Eye (tissue), 1 donor: ENCODE measurements at regions not wholly inside any gene's neighbourhood (a gene's known extent, or its start where the extent isn't known, plus 50 kb on each side); places are given as distances from the start of the nearest gene placed in this dataset.
"Not testable (repeated sequence)": the region's sequence is repeated elsewhere in the genome, so short reads cannot be mapped to it uniquely, and the experiment has no call there.

Experiments
- DNase-seq: peaks from one replicate; pipeline ENCODE4 v3.0.0-alpha.2; 2015

DNA sequence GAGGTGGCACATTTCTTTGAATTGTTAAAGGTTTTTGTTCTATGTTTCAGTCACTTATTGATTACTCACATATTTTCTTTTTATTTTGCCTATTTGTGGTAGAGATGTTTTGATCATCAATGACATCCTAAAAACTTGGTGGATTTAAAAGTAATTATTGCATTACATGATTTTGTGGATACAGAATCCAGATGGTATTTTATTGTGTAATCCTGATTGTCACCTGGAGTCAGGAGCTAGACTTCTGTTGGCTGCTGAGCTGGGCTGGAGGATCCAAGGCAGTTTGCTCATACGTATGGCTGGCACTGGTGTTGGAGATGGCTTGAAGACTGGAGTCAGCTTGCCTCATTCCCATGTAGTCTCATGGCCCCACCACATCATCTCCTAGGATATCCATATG lies 1009.6 kb upstream of the PCDH7 start:
- DNase-seq: no peak

DNA sequence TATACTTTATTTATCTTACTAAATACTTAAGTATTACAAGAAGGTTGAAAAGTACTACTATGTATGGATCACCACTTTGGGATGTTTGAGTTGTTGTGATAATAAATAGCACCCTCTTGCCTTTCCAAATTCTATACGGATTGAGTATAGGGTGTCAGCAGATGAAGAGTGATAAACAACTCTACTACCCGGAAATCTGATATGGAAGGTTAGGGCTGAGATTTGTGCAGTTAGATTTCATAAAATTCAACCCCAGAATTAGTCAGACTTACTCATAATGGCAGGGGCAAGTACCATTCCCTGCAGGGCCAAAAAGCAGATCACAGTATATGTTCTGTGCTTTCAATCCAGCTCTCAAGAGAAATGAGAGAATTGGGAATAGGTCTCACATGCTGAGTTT lies 1008.9 kb upstream of the PCDH7 start:
- no peak for DNase-seq

DNA sequence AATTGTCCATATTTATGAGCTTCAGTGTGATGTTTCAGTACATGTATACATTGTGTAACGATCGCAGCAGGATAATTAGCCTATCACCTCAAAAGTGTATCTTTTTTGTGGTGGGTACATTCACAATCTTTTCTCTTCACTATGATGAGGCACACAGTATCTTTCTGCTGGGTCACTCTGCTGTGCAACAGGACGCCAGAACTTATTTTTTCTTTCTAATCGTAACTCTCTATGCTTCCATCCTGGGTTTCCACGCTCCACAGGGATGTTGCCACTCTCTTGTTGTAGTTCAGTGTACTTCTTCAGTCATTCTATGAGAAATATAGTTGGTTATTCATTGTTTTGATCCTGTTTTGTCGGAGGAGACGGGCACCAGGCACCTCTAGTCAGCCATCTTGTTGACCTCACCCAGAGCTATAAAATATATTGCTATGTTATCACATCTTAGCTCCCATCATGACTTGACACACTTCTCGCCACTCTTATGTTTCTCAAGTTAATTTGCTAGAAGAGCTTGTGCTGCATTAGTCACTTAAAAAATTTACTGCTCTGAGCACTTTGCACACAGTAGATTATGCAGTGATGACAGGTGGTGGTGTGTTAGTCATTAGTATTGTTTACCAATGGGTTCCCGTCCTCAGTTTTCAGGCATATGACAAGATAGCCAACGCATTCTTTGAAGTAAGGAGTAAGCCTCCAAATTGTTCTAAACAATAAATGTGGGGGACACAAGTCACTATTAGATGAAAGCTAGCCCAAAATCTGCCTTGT lies 1002.7 kb upstream of the PCDH7 start:
- DNase-seq: peak; percentile 21

DNA sequence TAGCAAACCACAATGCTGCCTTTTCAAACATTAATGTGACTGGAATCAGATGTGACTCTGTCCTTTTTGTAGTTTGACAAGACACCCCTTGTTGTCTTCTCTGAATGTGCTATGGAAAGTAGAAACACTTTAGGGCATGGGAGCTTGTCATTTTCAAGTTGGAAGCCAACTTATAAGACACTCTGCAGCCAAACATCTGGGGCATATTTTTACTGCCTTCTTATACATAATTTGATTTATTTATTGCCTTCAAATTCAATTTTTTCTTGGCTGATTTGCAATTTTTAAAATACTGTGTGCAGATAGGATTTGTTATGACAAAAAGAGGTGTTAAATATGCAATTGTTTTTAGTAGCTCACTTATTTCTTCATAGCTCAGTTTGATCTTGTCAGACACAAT lies 1002.0 kb upstream of the PCDH7 start:
- DNase-seq: peak; percentile 45

DNA sequence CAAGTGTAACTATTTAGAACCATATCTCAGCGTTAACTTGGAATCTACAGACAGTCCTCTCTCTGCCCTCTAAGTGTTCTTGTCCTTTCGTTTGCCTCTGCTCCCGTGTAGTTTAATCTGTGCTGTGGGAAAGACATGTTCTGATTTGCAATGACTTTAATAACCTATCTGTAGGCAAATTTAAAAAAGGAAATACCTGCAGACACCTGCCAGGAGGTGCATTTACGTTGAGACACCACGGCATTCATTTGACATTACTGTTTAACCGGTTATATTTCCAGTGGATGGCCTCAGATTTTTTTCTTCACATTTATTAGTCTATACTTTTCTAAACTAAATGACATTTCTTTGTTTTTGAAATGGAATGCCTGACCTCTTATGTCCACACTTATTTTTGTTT lies 997.9 kb upstream of the PCDH7 start:
- DNase-seq: no peak

DNA sequence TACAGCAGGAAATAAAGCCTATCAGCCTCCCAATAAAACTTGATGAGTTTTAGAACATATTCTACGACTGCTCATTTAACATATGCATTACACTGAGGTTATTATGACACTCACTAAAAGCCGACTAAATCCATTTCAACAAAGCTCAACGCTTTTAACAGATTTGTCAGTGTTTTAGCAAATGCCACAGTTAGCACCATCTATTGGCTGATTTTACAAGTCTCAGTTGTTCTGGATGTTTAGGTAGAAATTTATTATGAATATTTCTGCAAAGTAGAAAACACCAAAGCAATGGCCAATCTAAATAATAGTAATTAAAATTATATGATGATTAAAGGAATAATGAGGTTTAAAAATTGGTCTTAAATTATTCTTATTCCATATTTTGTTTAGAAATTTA lies 993.2 kb upstream of the PCDH7 start:
- DNase-seq: no peak

DNA sequence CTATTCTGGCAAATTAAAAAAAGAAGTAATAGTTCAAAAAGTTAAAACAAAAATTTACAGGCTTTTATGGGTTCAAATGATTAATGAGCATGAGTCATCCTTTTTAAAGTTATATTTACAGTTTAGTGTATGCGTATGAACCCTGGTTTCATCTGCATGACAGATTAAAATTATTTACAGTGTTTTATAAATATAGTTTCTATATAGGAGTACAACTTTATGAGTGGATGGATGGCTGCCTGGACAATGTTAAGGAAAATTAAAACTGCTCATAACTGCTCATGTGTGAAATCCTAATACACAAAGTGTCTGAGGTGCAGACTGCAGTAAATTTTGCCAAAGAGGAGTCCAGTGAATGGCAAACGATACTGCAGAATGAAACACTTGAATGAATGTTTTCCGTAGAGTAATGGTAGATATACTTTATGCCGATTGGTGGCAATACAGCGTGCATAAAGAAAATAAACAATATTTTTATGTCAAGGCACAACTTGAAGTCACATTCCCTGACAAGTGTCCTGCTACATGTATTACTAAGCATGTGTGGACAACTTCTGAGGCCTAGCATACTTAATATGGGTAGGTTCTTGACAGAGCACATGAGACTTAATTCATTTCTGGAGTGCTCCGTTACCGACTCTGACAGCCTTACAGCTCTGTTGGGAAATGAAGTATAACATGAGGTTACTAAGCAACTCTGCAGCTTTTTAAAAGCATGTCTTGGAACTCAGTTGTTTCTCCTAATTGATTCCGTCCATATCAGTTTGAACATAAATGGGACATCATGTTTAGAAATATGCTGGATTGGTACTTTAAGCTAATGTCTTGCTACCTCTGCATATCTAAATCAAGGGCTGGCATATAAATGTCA lies 985.6 kb upstream of the PCDH7 start:
- peak; percentile 47 for DNase-seq

DNA sequence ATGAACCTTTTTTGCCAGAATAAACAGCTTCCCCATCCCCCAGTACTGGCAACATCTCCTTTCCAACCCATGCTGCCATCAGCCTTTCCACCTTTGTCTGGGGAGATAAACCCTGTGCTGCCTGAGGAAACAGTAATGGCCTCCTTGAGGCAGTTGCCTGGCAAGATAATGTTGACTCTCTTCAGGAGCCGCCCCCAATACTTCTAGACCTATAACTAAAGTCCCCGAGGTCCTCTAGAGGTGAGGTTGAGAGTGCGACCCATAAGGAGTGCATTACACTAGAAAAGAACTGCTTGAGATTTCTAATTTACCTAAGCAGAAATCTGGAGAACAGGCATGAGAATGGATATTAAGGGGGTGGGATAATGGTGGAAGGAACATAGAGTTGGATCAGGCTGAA lies 963.2 kb upstream of the PCDH7 start:
- DNase-seq: no peak

DNA sequence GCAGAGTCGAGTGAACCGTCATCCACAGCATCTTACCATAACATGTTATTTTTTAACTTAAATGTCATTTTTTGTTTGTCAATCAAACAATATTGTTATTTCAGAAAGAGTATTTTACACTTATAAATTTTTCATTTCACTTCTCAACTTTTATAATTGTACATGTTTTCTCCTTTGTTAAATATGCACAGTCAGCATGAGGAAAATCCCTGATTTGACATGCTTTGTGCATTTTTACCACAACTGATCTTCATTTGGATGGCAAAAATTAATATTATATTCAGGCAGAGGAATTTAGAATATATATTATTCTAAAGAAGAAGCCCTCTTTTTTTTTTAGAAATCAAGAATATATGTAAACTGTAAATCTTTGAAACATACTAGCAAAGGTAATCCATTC lies 958.0 kb upstream of the PCDH7 start:
- no peak for DNase-seq

DNA sequence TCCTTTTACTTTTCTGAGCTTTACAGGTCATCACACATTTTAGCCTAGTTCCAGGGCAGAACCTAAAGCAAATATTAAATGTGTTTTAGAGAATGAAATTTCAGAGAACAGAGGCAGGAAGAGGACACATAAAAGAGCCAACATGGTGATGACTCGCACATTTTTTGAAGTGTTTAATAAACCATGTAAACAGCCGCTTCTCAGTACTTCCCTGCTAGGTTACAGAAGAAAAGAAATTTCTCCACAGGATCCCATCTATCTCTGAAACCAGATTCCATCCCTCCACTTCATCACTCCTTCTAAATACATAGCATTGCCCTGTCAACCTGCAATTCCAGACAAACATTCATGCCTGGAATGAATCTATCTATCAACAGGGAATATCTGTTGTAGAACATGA lies 949.5 kb upstream of the PCDH7 start:
- no peak for DNase-seq

DNA sequence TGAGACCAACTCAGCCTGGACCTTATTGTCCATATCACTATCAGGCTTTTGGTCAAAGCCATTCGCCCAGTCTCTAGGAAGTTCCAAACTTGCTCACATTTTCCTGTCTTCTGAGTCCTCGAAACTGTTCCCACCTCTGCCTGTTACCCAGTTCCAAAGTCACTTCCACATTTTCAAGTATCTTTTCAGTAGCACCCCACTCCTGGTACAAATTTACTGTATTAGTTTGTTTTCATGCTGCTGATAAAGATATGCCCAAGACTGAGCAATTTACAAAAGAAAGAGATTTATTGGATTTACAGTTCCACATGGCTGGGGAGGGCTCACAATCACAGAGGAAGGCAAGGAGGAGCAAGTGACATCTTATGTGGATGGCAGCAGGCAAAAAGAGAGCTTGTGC lies 932.0 kb upstream of the PCDH7 start:
- DNase-seq: not testable (repeated sequence)

DNA sequence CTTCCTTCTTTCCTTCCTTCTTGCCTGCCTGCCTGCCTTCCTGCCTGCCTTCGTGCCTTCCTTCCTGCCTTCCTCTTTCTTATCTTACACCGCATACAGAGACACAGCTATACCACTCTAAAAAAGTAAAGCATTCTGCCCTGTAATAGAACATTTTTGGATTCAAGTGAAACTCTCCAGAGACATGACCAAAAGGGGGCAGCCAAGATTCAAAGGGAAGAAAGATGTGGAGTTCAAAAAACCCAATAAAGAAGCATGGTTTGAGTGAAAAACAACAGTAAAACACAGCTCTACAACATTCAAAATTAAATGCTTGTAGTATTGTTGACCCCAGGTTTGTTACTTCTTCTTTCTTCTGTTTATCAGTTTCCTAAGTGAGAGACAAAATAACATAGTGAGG lies 914.9 kb upstream of the PCDH7 start:
- no peak for DNase-seq

DNA sequence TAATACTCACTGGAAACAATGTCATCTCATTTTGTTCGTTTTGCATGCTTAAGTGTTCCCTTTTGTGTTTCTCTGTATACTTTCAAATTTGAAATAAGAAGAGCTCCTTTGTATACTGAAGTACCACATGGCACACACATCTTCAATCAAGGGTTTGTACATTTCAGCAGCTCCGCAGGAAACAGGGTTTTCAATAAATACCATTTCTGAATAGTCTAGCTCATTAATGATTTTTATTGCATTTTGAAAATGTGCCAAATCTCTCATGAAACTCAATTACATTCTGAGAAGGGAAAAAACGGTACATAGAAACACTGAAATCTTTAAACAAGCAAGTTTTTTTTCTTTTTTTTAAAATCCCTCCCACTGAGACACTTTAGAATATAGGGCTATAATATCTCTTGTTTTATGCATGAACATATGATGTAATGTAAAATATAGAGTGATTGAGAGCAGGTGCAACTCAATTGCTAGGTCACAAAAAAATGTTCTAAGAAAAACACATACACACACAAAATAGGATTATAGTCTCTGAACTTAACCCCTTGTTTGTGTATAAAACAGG lies 914.2 kb upstream of the PCDH7 start:
- no peak for DNase-seq

DNA sequence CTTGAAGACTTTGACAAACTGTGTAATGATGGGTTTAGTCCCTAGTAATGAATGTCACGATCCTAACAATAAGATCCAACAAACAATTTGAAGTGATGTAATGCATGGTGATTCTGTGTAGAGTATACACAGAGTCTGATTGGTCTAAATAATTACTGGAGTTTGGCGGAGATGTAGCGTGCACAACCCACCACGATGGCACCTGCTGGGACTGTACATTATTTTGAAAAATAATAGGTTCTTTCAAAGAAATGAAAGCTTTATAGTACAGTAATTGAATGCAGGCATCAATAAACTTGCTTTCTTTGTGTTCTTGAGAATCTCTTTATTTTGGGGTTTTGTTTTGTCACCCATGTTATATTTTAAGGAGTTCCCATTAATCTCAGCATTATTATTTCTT lies 902.2 kb upstream of the PCDH7 start:
- DNase-seq: no peak

DNA sequence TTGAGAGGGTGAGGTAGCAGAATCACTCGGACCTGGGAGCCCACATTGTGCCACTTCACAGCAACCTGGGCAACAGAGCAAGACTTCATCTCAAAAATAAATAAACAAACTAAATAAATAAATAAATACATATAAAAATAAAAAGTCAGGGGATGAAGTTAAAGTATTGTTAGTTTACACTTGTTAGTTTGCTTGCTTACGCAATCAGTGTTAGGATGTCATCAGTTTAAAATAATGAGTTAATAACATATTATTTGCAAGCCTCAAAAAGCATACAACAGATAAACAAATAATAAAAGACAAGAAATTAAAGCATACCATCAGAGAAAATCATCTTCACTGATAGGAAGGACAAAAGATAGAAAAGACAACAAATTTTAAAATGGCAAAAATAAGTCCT lies 891.1 kb upstream of the PCDH7 start:
- no peak for DNase-seq

DNA sequence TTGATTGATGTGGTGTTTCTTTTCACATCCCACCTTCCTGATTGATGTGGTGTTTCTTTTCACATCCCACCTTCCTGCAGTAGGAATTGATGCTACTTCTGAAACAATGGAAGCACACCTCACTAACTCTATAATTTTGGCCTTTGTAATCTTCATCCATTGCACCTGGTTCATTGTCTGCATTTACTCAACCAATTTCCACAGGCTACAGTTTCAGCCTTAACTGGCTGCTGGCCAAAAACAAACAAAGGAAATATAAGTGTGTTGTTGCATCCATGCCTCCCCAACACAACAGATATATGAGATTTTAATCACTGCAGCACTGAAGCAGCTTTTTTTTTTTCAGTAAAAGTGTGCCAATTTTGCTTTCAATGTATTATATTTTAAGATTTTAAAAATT lies 867.6 kb upstream of the PCDH7 start:
- no peak for DNase-seq

DNA sequence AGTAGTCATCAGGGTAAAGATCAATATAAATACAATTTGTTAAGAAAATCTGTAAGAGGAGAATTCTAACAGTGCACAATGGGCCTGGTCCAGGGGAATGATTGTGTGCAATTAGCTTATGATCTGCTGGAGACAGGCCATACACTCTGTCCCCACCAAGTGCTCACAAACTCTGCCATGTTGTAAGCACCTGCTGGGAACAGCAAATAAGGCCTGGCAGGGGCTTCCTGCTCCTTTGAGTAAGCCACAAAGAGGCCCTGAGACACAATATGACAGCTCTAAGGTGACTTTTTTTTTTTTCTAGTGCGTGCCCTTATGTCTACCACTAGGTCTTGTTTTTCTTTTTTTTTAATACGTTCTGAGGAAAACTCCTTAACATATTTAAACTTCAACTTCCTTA lies 866.3 kb upstream of the PCDH7 start:
- no peak for DNase-seq

DNA sequence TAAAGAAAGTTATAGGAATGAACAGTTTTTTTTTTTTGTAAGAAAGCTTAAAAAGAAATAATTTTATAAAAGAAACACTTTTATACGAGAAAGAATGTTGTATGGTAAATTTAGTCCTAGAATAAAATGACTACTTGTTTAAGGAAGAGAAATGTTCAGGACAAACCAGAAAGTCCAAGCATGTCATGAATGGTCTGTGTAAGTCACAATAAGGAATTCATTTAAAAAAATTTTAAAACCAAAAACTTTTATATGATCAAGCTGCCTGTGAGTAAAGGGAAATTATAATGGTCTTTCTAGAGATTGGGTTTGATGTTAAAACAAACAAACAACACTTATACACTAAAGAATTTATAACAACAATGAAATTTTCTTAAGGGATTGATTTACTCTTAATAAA lies 858.9 kb upstream of the PCDH7 start:
- peak; percentile 5 for DNase-seq

DNA sequence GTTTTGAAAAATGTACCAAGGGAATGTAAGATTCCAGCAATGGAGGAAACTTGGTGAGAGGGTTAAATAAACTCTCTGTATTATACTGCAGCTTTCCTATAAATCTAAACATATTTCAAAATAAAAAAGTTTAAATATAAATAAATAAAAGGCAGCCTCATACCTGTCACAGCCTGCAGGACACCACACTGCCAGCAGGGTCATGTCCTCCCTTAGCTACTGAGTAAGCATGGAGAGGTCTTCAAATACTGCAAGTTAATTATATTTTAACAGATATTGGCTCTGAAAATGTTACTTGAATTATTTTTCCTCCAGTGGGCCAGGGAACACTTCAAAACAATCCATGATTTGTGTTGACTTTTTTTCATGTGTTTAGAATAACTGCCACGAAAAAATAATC lies 852.8 kb upstream of the PCDH7 start:
- DNase-seq: no peak

DNA sequence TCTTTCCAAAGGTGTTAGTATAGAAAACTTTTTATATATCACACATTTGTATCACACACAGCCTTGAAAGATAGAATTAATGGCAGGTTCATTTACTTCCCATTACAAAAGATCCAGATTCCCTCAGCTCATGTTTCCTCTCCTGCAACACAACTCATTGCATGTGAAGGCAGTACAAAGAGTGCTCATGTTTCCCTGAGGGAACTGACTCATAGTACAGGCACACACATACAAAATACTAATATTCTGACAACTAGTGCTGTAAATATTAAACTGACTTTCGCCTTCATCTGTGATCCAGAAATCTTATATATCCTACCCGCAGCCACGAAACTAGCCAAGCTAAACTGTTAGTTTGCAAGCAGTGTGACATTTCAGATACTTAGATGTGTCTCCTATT lies 819.8 kb upstream of the PCDH7 start:
- DNase-seq: no peak

DNA sequence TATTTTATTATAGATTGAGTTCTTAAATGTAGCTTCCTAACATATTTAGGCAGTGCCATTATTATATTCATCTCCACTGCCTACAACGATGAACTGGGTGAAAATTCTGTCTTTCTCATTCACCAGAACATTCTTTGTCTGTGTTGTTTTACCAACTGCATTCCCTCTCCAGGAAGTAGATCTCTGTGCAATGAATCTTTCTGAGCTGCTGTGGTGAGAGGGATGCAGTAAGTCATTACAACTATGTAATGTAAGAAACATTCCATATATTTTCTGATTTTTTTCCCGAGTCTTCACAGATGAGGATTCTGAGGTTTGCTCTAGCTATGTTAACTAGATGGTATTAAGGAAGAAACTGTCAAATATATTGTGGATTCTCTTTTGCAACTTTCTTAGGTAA lies 811.9 kb upstream of the PCDH7 start:
- DNase-seq: no peak

DNA sequence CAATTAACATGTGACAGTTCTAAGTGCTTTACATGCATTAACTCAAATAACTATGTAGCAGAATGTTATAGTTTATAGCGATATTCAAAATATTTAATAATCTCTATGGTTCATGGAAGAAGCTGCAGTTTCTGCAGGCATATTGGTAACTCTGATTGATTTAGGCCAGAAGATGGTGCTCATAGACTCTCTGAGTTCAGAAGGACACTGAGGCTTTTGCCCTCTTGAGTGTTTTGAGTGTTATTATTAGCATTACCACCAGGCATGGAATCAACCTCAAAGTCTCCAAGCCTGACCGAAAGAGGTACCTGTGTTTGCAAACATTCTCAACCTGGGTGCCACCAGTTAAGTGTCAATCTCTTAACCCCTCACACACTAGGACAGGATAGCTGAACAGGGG lies 792.3 kb upstream of the PCDH7 start:
- no peak for DNase-seq

DNA sequence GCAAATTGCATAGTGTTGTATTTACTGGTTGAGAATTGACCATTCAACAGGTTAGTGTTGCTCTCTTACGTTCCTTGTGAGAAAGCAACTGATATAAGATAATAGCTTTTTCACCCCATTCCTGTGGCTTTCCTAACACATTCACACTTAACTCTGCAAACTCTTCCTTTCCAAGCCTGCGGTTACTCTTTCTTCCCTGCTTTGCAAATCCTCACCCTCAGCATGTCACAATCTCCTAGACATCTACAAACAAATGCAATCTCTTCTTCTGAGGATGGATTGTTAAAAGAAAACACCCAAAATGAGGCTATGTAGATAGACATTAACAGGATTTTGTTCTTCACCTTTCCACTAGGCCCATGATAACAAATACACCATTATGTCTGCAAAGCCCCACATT lies 771.7 kb upstream of the PCDH7 start:
- DNase-seq: no peak

DNA sequence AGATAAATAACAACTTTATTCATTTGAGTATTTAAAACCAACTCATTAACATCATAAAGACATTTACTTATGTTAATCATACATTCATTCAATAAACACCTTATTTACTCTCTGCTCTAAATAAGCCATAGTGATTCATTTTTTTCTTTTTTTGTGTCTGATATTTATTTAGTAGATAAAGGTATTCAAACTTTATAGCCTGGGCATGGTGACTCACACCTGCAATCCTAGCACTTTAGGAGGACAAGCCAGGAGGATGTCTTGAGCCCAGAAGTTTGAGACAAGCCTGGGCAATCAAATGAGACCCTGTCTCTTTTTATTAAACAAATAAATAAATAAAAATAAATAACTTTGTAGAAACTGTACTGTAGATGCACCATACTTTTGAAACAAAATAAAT lies 771.3 kb upstream of the PCDH7 start:
- no peak for DNase-seq
